Mammary epithelial cell (primary cell): ENCODE measurements at regions not wholly inside any gene's neighbourhood (a gene's known extent, or its start where the extent isn't known, plus 50 kb on each side); places are given as distances from the start of the nearest gene placed in this dataset.

Source experiments
- EZH2 ChIP-seq: IDR thresholded peaks from 2 replicates; pipeline ENCODE4 v1.6.1; 2012; ENCODE audit warnings: low read length, inconsistent platforms, borderline replicate concordance
- TF ChIP-seq, protein P1 (sequence below), 2 donors: IDR thresholded peaks in 1 of 2; conservative IDR thresholded peaks in 1 of 2; 2 replicates each; pipeline ENCODE4 v1.5.1; 2011 to 2012; ENCODE audit warnings: inconsistent platforms in 2 of 2, low read length in 2 of 2, mild to moderate bottlenecking in 2 of 2, control low read depth in 1 of 2, low read depth in 1 of 2; ENCODE audit not compliant: insufficient read depth in 1 of 2; ENCODE audit errors: extremely low read depth in 1 of 2

DNA sequence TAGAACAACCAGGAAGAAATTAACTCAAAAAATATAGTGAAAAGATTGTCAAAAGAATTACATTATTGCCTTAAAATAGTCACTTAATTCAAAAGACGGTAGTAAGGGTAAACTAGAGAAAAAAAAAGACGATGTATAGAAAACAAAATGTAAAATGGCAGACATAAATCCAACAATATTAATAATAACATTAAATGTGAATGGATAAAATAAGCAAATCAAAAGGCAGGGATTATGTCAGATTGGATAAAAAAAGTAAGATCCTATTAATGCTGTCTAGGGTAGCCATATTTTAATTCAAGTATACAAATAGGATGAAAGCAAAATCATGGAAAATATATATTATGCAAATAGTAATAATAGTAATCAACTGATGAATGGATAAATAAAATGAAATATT, 134.0 kb upstream of the ADCY2 start:
- TF ChIP-seq, protein P1, sequence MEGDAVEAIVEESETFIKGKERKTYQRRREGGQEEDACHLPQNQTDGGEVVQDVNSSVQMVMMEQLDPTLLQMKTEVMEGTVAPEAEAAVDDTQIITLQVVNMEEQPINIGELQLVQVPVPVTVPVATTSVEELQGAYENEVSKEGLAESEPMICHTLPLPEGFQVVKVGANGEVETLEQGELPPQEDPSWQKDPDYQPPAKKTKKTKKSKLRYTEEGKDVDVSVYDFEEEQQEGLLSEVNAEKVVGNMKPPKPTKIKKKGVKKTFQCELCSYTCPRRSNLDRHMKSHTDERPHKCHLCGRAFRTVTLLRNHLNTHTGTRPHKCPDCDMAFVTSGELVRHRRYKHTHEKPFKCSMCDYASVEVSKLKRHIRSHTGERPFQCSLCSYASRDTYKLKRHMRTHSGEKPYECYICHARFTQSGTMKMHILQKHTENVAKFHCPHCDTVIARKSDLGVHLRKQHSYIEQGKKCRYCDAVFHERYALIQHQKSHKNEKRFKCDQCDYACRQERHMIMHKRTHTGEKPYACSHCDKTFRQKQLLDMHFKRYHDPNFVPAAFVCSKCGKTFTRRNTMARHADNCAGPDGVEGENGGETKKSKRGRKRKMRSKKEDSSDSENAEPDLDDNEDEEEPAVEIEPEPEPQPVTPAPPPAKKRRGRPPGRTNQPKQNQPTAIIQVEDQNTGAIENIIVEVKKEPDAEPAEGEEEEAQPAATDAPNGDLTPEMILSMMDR (conservative IDR thresholded peaks at IDR 0.05 in 1 of 2, IDR thresholded peaks at IDR 0.05 in 1 of 2; ENCODE audit: extremely low read depth in 1 of 2, insufficient read depth in 1 of 2, low read depth in 1 of 2, low read length in 2 of 2): no peak
- TF ChIP-seq EZH2: no peak
